Activated T-helper 17 cell treated with anti-CD3 and anti-CD28 coated beads, Interleukin-2, amount 50 U/mL, for 72 hours (primary cell): ENCODE measurements at regions not wholly inside any gene's neighbourhood (a gene's known extent, or its start where the extent isn't known, plus 50 kb on each side); places are given as distances from the start of the nearest gene placed in this dataset.

Experiments used
- ATAC-seq: fragments of 150-1000 bp; cut with Tn5 transposase; replicated peaks from 2 replicates; pipeline ENCODE4 v1.10.0; 2021; ENCODE audit warnings: mild to moderate bottlenecking, moderate library complexity
- H3K27ac Mint-ChIP-seq: one replicate; pipeline ENCODE4 v1.8.0; 2022; ENCODE audit warnings: mixed read lengths
- H3K27me3 Mint-ChIP-seq: one replicate; pipeline ENCODE4 v1.8.0; 2022; ENCODE audit warnings: mixed read lengths
- H3K36me3 Mint-ChIP-seq: one replicate; pipeline ENCODE4 v1.8.0; 2022; ENCODE audit warnings: low read depth, mild to moderate bottlenecking, mixed read lengths
- H3K4me1 Mint-ChIP-seq: one replicate; pipeline ENCODE4 v1.8.0; 2022; ENCODE audit warnings: mixed read lengths
- H3K4me3 Mint-ChIP-seq: one replicate; pipeline ENCODE4 v1.8.0; 2022; ENCODE audit warnings: mild to moderate bottlenecking, mixed read lengths
- H3K9me3 Mint-ChIP-seq: one replicate; pipeline ENCODE4 v1.8.0; 2022; ENCODE audit warnings: mixed read lengths

DNA sequence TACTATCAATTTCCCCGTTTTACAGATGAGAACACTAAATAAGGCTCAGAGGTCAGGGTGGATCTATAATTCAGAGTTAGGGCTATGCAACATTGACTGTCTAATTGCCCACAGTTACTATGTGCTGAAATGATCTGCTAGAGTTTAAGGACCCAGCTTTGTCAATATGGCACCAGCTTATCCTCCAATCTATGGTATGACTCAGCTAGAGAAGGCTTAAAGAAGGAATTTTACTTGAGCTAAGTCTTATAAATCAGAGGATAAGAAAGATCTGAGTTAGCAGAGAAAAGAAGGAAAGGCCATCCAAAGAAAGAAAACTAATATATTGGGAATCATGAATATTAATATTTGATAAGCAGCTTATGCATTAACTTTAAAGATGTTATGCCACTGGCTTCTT lies 78.1 kb downstream of the ASB9 start:
- no peak overlapping the region for H3K27ac Mint-ChIP-seq
- no peaks in the 10 kb centered on the region for H3K9me3 Mint-ChIP-seq
- no peak overlapping the region for H3K4me3 Mint-ChIP-seq
- H3K27me3 Mint-ChIP-seq: no peaks in the 10 kb centered on the region
- H3K4me1 Mint-ChIP-seq: no peaks in the 10 kb centered on the region
- no peaks in the 10 kb centered on the region for H3K36me3 Mint-ChIP-seq
- ATAC-seq: no peak

DNA sequence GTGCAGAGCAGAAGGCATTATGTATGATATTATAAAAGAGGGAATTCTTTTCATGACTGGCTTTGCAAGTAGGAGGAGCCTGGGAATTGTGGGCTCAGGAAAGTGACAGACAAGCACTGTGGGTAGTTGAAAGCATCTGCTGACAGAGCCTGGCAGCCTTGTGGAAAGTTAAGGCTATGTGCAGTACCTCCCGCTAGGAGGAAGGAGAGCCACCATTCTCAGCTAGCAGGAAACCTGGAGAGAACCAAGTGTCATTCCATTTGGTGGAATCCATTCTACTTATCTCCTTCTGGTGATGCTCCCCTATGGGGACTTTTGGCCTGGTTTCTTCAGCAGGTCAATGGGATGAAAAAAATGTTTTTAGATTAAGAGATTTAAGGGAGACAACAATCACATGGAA lies 81.8 kb downstream of the ASB9 start:
- Mint-ChIP-seq H3K27ac (no peak overlapping the region), H3K36me3 (no peaks in the 10 kb centered on the region), H3K4me1 (no peaks in the 10 kb centered on the region), H3K27me3 (no peaks in the 10 kb centered on the region), H3K9me3 (no peaks in the 10 kb centered on the region), H3K4me3 (no peak overlapping the region)
- ATAC-seq: no peak

- H3K4me1 Mint-ChIP-seq: no peaks in the 10 kb centered on the region
- no peaks in the 10 kb centered on the region for H3K36me3 Mint-ChIP-seq
- no peak overlapping the region for H3K4me3 Mint-ChIP-seq
Measured at GRCh38 chrX:15177316-15177715, 92.6 kb downstream of the ASB9 start.

DNA sequence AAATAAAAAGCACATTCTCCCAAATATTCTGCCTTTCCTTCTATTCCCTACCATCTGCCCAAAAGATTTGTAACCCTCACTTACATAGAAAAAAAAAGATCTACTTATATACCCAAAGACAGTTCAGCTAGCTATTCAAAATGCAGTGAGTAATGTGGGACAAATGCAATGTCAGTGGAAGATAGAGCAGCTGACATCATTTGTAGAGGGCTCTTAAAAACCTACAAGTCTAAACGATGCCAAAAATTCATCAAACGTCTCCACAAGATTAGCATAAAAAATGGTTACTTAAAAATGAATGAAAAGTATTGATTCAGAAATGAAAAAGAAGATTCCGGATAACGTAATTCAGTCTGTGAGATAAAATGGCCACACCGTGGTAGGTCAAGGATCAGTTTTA lies 96.5 kb downstream of the ASB9 start:
- Mint-ChIP-seq H3K27ac (no peak overlapping the region), H3K4me3 (no peak overlapping the region), H3K36me3 (no peaks in the 10 kb centered on the region), H3K4me1 (peaks cover 5% of the 10 kb centered on the region), H3K27me3 (no peaks in the 10 kb centered on the region), H3K9me3 (no peaks in the 10 kb centered on the region)
- no peak for ATAC-seq

More at GRCh38 chrX:15177316-15177715, 92.6 kb downstream of the ASB9 start:
- Mint-ChIP-seq H3K9me3 (no peaks in the 10 kb centered on the region), H3K27ac (no peak overlapping the region), H3K27me3 (no peaks in the 10 kb centered on the region)
- ATAC-seq: no peak

- Mint-ChIP-seq H3K36me3 (no peaks in the 10 kb centered on the region), H3K27ac (no peak overlapping the region), H3K27me3 (no peaks in the 10 kb centered on the region), H3K4me3 (no peak overlapping the region), H3K9me3 (no peaks in the 10 kb centered on the region), H3K4me1 (peaks cover 5% of the 10 kb centered on the region)
- ATAC-seq: no peak
Measured at GRCh38 chrX:15170927-15171326, 99.0 kb downstream of the ASB9 start.

DNA sequence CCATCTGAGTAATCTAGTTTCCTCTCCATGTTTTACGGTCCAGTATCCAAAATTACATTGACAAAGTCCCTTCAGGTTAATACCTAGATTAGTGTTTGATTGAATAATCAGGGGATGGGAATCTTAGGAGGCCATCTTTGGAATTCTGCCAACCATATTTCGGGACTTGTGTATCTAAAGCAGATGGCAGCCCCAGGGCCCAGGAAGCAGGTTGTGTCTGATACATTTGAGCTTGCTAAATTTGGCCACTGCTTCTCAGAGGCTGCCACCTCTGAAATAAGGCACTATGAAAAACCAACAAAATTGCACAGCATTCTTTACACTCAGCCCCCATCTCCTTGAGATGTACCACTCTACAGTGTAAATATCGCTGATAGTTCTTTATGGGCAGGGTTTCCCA lies 102.1 kb downstream of the ASB9 start:
- H3K27ac Mint-ChIP-seq: no peak overlapping the region
- ATAC-seq: no peak
- no peaks in the 10 kb centered on the region for H3K36me3 Mint-ChIP-seq
- no peaks in the 10 kb centered on the region for H3K9me3 Mint-ChIP-seq
- H3K4me1 Mint-ChIP-seq: peaks cover 5% of the 10 kb centered on the region
- no peaks in the 10 kb centered on the region for H3K27me3 Mint-ChIP-seq
- no peak overlapping the region for H3K4me3 Mint-ChIP-seq

GRCh38 chrX:15165832-15166231 lies 104.1 kb downstream of the ASB9 start:
- Mint-ChIP-seq H3K4me1 (peaks cover 3% of the 10 kb centered on the region), H3K27ac (no peak overlapping the region), H3K36me3 (no peaks in the 10 kb centered on the region), H3K27me3 (no peaks in the 10 kb centered on the region), H3K4me3 (no peak overlapping the region), H3K9me3 (no peaks in the 10 kb centered on the region)
- no peak for ATAC-seq

GRCh38 chrX:15163131-15163530 lies 106.8 kb downstream of the ASB9 start:
- H3K9me3 Mint-ChIP-seq: no peaks in the 10 kb centered on the region

DNA sequence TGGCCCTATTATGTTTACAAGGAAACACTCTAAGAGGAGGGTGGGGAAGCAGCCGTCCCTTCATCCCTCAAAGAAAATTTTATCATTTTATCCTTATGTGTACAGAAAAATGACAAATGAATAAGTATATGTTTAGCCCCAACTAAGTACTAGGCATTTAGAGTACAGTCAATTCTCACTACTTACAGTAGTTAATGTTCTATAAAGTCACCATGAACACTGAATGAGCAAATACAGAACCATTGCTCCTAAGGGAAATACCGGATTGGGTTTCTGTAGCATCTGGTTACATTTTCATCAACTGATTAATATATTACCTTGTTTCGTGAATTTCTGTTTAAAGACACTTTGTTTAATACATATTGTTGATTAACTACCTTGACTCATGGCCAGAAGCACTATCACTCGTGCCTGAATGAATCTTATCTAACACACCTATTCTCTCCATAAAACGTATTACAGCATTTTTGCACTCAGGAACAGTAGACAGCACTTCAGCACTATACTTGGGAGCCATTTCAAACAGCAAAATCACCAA lies 109.3 kb downstream of the ASB9 start:
- Mint-ChIP-seq H3K27me3 (no peaks in the 10 kb centered on the region), H3K36me3 (no peaks in the 10 kb centered on the region), H3K27ac (no peak overlapping the region), H3K4me1 (peaks cover 12% of the 10 kb centered on the region), H3K4me3 (no peak overlapping the region), H3K9me3 (no peaks in the 10 kb centered on the region)
- ATAC-seq: no peak

More at GRCh38 chrX:15163131-15163530, 106.8 kb downstream of the ASB9 start:
- Mint-ChIP-seq H3K27ac (no peak overlapping the region), H3K36me3 (no peaks in the 10 kb centered on the region), H3K4me3 (no peak overlapping the region), H3K27me3 (no peaks in the 10 kb centered on the region), H3K4me1 (peaks cover 12% of the 10 kb centered on the region)
- ATAC-seq: no peak

- Mint-ChIP-seq H3K27ac (peak overlapping the region; percentile 88), H3K4me1 (peaks cover 12% of the 10 kb centered on the region), H3K9me3 (no peaks in the 10 kb centered on the region), H3K36me3 (no peaks in the 10 kb centered on the region), H3K27me3 (peaks cover 3% of the 10 kb centered on the region), H3K4me3 (peak overlapping the region; percentile 84)
- ATAC-seq: peak; percentile 97
Measured at GRCh38 chrX:15158736-15159406, 111.0 kb downstream of the ASB9 start.

- Mint-ChIP-seq H3K27me3 (peaks cover 3% of the 10 kb centered on the region), H3K36me3 (no peaks in the 10 kb centered on the region), H3K4me1 (peaks cover 12% of the 10 kb centered on the region), H3K27ac (peak overlapping the region; percentile 88), H3K4me3 (peak overlapping the region; percentile 84), H3K9me3 (no peaks in the 10 kb centered on the region)
- ATAC-seq: peak; percentile 0
Measured at GRCh38 chrX:15158350-15158735, 111.5 kb downstream of the ASB9 start.

DNA sequence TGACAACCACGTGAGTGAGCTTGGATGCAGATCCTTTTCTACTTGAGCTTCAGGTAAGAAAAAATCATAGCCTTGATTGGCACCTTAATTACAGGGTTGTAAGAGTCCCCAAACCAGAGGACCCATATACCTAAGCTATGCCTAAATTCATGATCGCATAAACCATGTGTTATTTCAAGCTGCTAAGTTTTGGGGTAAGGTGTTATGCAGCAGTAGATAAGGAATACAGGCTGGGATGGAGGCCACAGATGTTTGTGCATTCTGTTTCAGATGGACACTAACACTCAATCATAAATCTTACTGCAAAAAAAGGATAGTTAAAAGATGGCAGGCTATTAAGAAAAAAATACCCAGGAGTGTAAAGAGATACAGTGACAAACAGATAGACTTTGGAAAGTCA lies 112.3 kb downstream of the ASB9 start:
- peaks cover 3% of the 10 kb centered on the region for H3K27me3 Mint-ChIP-seq
- no peaks in the 10 kb centered on the region for H3K9me3 Mint-ChIP-seq
- H3K4me3 Mint-ChIP-seq: peak overlapping the region; percentile 84
- no peaks in the 10 kb centered on the region for H3K36me3 Mint-ChIP-seq
- no peak overlapping the region for H3K27ac Mint-ChIP-seq
- no peak for ATAC-seq
- peaks cover 12% of the 10 kb centered on the region for H3K4me1 Mint-ChIP-seq

- no peaks in the 10 kb centered on the region for H3K36me3 Mint-ChIP-seq
- peak overlapping the region; percentile 51 for H3K4me3 Mint-ChIP-seq
Measured at GRCh38 chrX:15151267-15152186, 118.4 kb downstream of the ASB9 start.

GRCh38 chrX:15150586-15150985 lies 119.3 kb downstream of the ASB9 start:
- Mint-ChIP-seq H3K27me3 (peaks cover 3% of the 10 kb centered on the region), H3K4me3 (no peak overlapping the region), H3K4me1 (peaks cover 16% of the 10 kb centered on the region), H3K27ac (no peak overlapping the region), H3K36me3 (no peaks in the 10 kb centered on the region), H3K9me3 (no peaks in the 10 kb centered on the region)
- ATAC-seq: no peak

More at GRCh38 chrX:15151267-15152186, 118.4 kb downstream of the ASB9 start:
- Mint-ChIP-seq H3K27ac (peak overlapping the region; percentile 78), H3K27me3 (peaks cover 3% of the 10 kb centered on the region), H3K4me1 (peaks cover 16% of the 10 kb centered on the region), H3K9me3 (no peaks in the 10 kb centered on the region)
- ATAC-seq: peak; percentile 96

- Mint-ChIP-seq H3K36me3 (no peaks in the 10 kb centered on the region), H3K9me3 (no peaks in the 10 kb centered on the region), H3K4me1 (peaks cover 16% of the 10 kb centered on the region), H3K27me3 (no peaks in the 10 kb centered on the region), H3K4me3 (no peak overlapping the region), H3K27ac (no peak overlapping the region)
- no peak for ATAC-seq
Measured at GRCh38 chrX:15146515-15146914, 123.4 kb downstream of the ASB9 start.
